ENCODE measurements at regions not wholly inside any gene's neighbourhood (a gene's known extent, or its start where the extent isn't known, plus 50 kb on each side); places are given as distances from the start of the nearest gene placed in this dataset.

DNA sequence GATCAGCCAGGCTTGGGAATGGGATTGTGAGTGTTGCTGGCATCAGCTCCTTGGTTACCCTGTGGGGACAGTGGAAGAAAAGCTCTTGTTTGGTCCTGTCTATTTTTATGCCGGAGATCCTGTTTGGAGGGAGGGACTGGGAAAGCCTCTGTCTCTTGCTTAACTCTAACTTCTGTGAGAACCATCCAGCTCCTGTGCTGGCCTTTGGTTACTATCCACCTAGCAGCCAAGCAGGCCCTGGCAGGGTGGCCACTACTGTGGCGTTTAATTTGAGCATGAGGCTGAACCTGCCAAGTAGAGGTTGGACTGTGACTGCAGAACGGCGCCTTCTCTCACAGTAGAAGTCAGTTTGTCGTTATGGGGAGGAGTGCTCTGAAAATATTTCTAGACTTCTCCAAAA is 193.3 kb downstream of the UTRN start:
- no peak for TF ChIP-seq CTCF (IDR thresholded peaks at IDR 0.05)
- TF ChIP-seq EZH2 (IDR thresholded peaks at IDR 0.05; ENCODE audit: borderline replicate concordance, insufficient read depth, low read depth, low read length, poor library complexity, severe bottlenecking): no peak
